NB4 (cell line): ENCODE measurements at regions not wholly inside any gene's neighbourhood (a gene's known extent, or its start where the extent isn't known, plus 50 kb on each side); places are given as distances from the start of the nearest gene placed in this dataset.

Source experiments
- MAX ChIP-seq: IDR thresholded peaks from 2 replicates; pipeline ENCODE4 v1.6.1; 2011; ENCODE audit warnings: low read depth, low read length
- MYC ChIP-seq: IDR thresholded peaks from 2 replicates; pipeline ENCODE4 v1.6.1; 2011; ENCODE audit warnings: low read depth, low read length
- POLR2A ChIP-seq: IDR thresholded peaks from 2 replicates; pipeline ENCODE4 v1.6.1; 2011; ENCODE audit warnings: mild to moderate bottlenecking; ENCODE audit not compliant: insufficient read length; ENCODE audit errors: extremely low read depth
- TF ChIP-seq, protein P1 (sequence below): IDR thresholded peaks from one replicate; pipeline ENCODE4 v1.5.1; 2012; ENCODE audit warnings: low read depth, low read length

DNA sequence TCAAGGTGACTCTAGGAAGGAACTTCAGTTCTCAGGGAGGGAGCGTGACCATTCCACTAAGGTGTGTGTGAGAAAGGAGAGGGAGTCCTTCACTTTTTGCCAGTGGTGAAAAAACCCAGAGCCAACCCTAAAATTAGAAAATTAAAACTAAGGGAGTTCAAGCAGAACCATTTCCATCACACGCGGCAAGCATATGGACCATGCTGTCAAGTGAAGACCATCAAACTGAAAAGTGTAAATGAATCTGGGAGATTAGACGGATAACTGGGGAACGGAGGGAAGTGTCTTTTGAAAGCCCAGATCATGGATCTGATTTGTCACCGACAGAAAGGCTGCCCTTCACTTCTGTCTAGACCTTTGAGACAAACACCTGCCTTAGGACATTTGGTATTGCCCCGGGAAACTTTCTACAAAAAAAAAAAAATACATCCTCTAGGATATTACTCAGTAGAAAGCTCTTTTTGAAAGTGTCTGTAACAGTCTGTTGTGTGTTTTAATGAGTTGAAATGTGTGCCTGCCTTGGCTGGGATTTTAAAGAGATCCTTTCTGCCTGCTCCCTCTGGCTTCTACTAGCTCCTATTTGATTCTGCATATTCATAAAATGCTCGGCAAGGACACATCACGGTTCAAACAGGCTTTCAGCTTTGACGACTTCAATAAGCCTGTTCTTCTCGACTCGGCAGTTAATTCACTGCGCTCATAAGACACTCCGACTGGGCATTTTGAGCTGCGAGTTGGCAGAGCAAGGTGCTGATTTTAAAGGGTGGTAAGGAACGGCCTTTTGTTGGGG lies 81.4 kb upstream of the ERCC4 start:
- no peak for TF ChIP-seq POLR2A
- TF ChIP-seq, protein P1, sequence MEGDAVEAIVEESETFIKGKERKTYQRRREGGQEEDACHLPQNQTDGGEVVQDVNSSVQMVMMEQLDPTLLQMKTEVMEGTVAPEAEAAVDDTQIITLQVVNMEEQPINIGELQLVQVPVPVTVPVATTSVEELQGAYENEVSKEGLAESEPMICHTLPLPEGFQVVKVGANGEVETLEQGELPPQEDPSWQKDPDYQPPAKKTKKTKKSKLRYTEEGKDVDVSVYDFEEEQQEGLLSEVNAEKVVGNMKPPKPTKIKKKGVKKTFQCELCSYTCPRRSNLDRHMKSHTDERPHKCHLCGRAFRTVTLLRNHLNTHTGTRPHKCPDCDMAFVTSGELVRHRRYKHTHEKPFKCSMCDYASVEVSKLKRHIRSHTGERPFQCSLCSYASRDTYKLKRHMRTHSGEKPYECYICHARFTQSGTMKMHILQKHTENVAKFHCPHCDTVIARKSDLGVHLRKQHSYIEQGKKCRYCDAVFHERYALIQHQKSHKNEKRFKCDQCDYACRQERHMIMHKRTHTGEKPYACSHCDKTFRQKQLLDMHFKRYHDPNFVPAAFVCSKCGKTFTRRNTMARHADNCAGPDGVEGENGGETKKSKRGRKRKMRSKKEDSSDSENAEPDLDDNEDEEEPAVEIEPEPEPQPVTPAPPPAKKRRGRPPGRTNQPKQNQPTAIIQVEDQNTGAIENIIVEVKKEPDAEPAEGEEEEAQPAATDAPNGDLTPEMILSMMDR, result no peak
- no peak for TF ChIP-seq MAX
- no peak for TF ChIP-seq MYC
